ENCODE measurements at regions not wholly inside any gene's neighbourhood (a gene's known extent, or its start where the extent isn't known, plus 50 kb on each side); places are given as distances from the start of the nearest gene placed in this dataset.

DNA sequence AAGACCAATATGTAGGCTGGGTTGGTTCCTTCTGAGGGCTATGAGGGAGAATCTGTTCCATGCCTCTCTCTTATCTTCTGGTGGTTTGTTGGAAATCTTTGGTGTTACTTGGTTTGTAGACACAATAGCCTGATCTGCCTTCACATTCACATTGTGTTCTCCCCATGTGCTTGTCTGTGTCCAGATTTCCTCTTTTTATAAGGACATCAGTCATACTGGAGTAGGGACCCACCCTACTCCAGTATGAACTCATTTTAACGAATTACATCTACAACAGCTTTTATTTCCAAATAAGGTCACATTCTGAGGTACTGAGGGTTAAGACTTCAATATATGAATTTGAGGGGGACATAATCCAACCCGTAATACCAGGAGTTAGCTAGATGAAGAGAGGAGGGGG lies 75.9 kb downstream of the DISP1 start:
- DNase-seq (ENCODE audit: low read depth, low spot score) (no peak), FAIRE-seq (no peak)
- TF ChIP-seq, protein P1, sequence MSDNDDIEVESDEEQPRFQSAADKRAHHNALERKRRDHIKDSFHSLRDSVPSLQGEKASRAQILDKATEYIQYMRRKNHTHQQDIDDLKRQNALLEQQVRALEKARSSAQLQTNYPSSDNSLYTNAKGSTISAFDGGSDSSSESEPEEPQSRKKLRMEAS (IDR thresholded peaks at IDR 0.05; ENCODE audit: insufficient read depth, insufficient read length) = no peak
- TF ChIP-seq, protein P2, sequence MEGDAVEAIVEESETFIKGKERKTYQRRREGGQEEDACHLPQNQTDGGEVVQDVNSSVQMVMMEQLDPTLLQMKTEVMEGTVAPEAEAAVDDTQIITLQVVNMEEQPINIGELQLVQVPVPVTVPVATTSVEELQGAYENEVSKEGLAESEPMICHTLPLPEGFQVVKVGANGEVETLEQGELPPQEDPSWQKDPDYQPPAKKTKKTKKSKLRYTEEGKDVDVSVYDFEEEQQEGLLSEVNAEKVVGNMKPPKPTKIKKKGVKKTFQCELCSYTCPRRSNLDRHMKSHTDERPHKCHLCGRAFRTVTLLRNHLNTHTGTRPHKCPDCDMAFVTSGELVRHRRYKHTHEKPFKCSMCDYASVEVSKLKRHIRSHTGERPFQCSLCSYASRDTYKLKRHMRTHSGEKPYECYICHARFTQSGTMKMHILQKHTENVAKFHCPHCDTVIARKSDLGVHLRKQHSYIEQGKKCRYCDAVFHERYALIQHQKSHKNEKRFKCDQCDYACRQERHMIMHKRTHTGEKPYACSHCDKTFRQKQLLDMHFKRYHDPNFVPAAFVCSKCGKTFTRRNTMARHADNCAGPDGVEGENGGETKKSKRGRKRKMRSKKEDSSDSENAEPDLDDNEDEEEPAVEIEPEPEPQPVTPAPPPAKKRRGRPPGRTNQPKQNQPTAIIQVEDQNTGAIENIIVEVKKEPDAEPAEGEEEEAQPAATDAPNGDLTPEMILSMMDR (IDR thresholded peaks at IDR 0.05; ENCODE audit: extremely low read depth in 1 of 2, insufficient read depth in 1 of 2, low read depth in 1 of 2, low read length in 2 of 2) = no peak
- TF ChIP-seq GATA2 (IDR thresholded peaks at IDR 0.05; ENCODE audit: insufficient read depth, insufficient read length, low read depth, low read length) (no peak), MYC (IDR thresholded peaks at IDR 0.05; ENCODE audit: low read depth, low read length) (no peak), JUN (IDR thresholded peaks at IDR 0.05; ENCODE audit: borderline replicate concordance, insufficient read depth, insufficient read length, low read depth) (no peak), POLR2AphosphoS5 (IDR thresholded peaks at IDR 0.05; ENCODE audit: insufficient read depth, low read depth, low read length) (no peak), POLR2A (IDR thresholded peaks at IDR 0.05; ENCODE audit: low read depth, low read length) (no peak)
- H3K4me3 ChIP-seq (replicated peaks in 1 of 3; ENCODE audit: insufficient read depth in 1 of 3, low read depth in 1 of 3, low read length in 3 of 3) = no peak overlapping the region
- no peaks in the 10 kb centered on the region for H4K20me1 ChIP-seq (replicated peaks; ENCODE audit: control insufficient read depth, extremely low read depth, insufficient read depth, low read length)
- no peak overlapping the region for H3K4me2 ChIP-seq (ENCODE audit: insufficient read depth, low read length)
- CTCF ChIA-PET = interaction anchor here (1.2 kb wide), 2 partner anchors 199 to 243 kb away, joined by 3 read pairs; no protein-coding TSS in a partner anchor
- H3K9me1 ChIP-seq (replicated peaks; ENCODE audit: control insufficient read depth, extremely low read depth, insufficient read depth, low read length) = no peaks in the 10 kb centered on the region
- H3K27me3 ChIP-seq (ENCODE audit: control insufficient read depth in 2 of 2, insufficient read depth in 2 of 2, low read length in 2 of 2) = no peaks in the 10 kb centered on the region
- peaks cover 25% of the 10 kb centered on the region for H3K4me1 ChIP-seq (ENCODE audit: control insufficient read depth, extremely low read depth, insufficient read depth, low read length)
- H2AFZ ChIP-seq (ENCODE audit: low read depth, low read length) = no peak overlapping the region
- dilution Hi-C loops (cut with MboI; ENCODE audit: extremely low pct_ligation_motif_present, low sequenced_read_pairs) = no loop called here
- no peaks in the 10 kb centered on the region for H3K79me2 ChIP-seq (ENCODE audit: control insufficient read depth, insufficient read depth, low read length)
- intact Hi-C loops (cut with micrococcal nuclease) = no loop called here
- H3K9ac ChIP-seq (replicated peaks; ENCODE audit: extremely low read depth, insufficient read depth, low read length) = no peak overlapping the region
- no peaks in the 10 kb centered on the region for H3K9me3 ChIP-seq (replicated peaks; ENCODE audit: control insufficient read depth, insufficient read depth, low read length)
- no peak overlapping the region for H3K27ac ChIP-seq (ENCODE audit: insufficient read depth, low read depth, low read length)
- POLR2A ChIA-PET = no interaction called here
- BruUV-seq (replicated peaks) = no TSS peak
- H3K36me3 ChIP-seq (ENCODE audit: control insufficient read depth in 2 of 2, extremely low read depth in 1 of 2, insufficient read depth in 2 of 2, low read length in 2 of 2) = no peaks in the 10 kb centered on the region
